ENCODE measurements at regions not wholly inside any gene's neighbourhood (a gene's known extent, or its start where the extent isn't known, plus 50 kb on each side); places are given as distances from the start of the nearest gene placed in this dataset.

DNA sequence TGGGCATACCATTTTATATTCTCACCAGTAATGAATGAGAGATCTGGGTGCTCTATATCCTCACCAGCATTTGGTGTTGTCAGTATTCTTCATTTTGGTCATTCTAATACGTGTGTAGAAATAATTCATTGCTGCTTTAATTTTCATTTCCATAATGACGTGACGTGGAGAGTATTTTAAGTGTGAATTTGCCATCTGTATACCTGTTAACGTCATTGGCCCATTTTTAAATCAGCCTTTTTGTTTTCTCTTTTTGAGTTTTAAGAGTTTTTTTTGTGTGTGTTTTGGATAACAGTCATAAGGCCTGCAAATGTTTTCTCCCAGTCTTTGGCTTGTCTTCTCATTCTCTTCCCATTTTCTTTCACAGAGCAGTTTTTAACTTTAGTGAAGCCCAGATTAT, 74.4 kb upstream of the SYT1 start:
- DNase-seq, result no peak

DNA sequence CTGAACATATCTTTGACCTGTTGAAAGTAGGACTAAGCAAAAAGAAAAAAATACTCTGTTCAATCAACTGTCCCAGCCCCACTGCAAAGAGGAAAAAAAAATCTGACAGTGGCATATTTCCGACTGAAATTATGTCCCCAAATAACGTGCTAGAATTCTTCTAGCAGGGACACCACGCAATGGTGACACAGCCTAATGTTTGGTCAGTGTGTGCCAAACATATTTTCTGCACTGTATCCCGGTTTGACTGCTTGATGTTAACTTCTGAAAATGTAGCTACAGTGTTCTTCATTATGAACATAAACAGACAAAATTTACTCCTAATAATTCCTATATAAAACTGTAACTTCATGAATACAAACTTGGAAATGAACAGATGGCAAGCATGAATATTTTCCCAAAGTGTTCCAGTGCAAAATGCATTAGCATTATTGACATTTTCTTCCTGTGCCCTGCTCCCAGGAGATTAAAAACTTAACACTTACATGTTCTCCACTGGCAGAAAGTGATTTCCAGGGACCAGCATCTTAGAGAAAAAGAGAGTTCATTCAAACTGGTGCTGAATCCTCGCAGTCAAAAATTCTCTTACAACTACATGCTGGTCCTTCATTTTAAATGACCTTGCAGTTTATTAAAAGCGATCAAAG, 72.4 kb upstream of the SYT1 start:
- no peak for DNase-seq

DNA sequence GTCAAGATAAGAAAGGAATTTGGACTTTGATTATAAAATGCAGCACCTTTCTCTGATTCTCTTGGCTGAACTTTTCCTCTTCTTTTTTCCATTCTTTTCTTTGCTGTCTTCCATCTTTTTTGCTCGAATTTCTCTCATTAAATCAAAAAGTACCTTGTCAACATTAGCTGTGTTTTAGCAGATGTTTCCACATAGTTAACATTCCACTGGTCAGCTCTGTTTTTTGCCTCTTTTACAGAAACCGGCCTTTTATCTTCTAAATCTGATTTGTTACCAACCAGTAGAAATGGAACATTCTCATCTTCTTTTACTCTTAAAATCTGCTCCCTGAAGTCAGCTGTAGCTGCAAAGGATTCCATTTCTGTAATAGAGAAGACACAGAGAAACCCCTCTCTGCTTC, 71.1 kb upstream of the SYT1 start:
- DNase-seq, result no peak

DNA sequence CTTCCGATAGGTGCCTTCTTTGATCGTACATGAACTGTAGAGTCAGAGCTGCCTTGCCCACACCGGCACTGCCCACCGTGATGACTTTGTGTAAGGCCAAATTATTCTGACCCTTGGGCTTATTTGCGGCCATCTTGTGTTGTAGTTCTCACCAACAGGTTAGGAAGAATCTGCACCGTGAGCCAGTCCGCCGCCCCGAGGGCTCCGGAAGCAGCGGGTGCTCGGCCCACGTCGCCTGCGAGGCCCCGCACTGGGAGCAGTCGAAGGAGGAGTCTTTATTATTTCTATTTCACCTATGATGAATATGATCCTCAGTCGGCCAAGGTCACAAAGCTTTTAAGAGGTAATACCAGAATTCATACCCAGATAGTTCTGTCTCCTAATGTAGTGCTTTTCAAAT, 70.6 kb upstream of the SYT1 start:
- DNase-seq, result no peak

DNA sequence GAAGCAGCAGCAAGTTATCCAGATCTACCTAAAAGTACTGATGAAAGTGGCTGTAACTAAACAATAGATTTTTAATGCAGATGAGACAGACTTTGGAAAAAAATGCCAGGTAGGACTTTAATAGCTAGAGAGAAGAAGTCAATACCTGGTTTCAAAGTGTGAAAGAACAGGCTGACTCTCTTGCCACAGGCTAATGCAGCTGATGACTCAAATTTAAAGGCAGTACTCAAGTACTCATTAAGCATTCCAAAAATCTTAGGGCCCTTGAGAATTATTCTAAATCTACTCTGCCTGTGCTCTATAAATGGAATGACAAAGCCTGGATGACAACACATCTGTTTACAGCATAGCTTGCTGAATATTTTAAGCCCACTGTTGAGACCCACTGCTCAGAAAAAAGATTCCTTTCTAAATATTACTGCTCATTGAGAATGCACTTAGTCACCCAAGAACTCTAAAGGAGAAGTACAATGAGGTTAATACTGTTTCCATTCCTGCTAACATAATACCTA, 68.6 kb upstream of the SYT1 start:
- DNase-seq, result no peak

DNA sequence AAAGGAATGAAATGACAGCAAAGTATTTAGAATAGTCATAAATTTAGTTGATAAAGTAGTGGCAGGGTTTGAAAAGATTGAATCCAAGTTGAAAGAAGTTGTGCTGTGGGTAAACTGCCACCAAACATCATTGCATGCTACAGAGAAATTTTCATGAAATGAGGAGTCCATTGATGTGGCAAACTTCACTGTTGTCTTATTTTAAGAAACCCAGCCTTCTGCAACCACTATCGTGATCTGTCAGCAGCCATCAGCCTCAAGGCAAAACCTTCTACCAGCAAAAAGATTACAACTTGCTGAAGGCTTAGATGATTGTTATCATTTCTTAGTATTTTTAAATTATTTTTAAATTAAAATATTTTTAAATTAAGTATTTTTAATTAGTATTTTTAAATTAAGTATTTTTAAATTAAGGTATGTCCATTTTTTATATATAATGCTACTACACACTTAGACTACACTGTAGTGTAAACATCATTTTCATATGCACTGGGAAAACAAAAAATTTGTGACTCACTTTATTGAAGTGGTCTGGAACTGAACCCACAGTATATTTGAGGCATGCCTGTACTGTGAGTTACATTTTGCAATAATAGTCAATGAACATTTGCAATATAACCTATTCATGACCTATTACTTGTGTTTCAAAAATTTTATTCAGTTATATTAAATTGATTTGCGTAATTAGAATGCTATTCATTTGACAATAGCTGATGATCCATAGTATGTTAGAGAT, 67.2 kb upstream of the SYT1 start:
- DNase-seq, result no peak

DNA sequence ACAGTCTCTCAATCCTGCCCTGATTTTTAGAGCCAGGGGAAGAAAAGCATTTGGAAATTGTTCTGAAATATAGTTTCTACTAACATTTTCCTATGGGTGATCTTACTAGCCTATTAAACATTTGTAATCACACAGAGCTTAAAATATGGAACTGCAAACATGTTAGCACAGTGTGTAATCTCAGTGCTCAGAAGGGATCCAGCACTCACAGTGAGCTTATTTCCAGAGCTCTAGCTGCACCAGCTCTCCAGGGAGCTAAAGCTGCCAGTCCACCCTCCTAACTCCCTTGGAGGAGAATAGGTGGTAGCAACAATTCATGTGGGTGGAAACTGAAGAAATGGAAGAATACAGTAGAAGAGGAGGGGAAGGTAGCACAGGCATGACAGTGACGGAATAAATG, 64.9 kb upstream of the SYT1 start:
- DNase-seq, result no peak

DNA sequence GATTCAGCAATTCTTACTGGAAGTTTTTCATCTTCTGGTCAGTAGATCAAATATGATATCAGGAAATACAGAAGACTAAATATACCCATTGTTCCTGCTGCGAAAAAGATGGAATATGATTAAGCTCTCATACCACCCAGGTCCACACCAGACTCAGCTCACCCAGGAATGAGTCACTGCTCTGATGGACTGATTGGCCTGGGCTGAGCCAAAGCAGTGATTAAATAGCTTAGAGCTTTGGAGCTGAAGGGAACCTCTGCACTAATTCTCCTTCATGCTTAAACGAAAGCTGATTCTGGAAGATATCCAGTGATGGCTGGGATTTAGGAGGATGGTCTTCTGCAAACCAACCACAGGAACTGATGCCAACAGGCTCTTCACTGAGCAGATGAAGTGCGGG, 62.0 kb upstream of the SYT1 start:
- no peak for DNase-seq

DNA sequence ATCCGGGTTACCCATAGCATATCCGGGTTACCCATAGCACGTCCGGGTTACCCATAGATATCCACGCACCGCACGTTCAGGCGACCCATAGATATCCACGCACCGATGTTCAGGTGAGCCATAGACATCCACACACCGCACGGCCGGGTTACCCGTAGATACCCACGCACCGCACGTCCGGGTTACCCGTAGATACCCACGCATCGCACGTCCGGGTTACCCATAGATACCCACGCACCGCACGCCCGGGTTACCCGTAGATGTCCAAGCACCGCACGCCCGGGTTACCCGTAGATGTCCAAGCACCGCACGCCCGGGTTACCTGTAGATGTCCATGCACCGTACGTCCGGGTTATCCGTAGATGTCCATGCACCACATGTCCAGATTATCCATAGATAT, 60.3 kb upstream of the SYT1 start:
- no peak for DNase-seq

Measured in right lung (tissue), 2 donors.